AG10803 (cell line): ENCODE measurements at regions not wholly inside any gene's neighbourhood (a gene's known extent, or its start where the extent isn't known, plus 50 kb on each side); places are given as distances from the start of the nearest gene placed in this dataset.
"Not testable (repeated sequence)": the region's sequence is repeated elsewhere in the genome, so short reads cannot be mapped to it uniquely, and the experiment has no call there.

ENCODE experiments used
- DNase-seq: peaks from one replicate; pipeline ENCODE4 v3.0.0; 2010; ENCODE audit warnings: low read depth
- H3K4me3 ChIP-seq: 2 replicates; pipeline ENCODE4 v1.5.1; 2011; ENCODE audit warnings: mild to moderate bottlenecking, low read length, control low read depth
- TF ChIP-seq, protein P1 (sequence below): conservative IDR thresholded peaks from 2 replicates; pipeline ENCODE4 v1.5.1; 2011; ENCODE audit warnings: mild to moderate bottlenecking, low read length, control low read depth, inconsistent platforms

DNA sequence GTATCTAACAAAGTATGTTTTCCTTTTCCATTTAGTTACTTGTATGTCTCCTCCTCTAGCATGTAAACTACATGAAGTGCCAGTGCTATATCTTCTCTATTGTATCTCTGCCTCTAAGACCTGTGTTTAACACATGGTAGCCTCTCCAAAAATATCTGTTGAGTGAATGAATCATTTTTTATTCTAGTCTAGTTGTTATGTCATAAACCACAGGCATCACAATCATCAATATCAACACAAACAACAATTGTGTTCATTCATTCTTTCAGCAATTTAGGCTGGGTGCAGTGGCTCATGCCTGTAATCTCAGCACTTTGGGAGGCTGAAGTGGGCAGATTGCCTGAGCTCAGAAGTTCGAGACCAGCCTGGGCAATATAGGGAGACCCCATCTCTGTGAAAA, 111.6 kb upstream of the EYA4 start:
- TF ChIP-seq, protein P1, sequence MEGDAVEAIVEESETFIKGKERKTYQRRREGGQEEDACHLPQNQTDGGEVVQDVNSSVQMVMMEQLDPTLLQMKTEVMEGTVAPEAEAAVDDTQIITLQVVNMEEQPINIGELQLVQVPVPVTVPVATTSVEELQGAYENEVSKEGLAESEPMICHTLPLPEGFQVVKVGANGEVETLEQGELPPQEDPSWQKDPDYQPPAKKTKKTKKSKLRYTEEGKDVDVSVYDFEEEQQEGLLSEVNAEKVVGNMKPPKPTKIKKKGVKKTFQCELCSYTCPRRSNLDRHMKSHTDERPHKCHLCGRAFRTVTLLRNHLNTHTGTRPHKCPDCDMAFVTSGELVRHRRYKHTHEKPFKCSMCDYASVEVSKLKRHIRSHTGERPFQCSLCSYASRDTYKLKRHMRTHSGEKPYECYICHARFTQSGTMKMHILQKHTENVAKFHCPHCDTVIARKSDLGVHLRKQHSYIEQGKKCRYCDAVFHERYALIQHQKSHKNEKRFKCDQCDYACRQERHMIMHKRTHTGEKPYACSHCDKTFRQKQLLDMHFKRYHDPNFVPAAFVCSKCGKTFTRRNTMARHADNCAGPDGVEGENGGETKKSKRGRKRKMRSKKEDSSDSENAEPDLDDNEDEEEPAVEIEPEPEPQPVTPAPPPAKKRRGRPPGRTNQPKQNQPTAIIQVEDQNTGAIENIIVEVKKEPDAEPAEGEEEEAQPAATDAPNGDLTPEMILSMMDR, result no peak
- no peak overlapping the region for H3K4me3 ChIP-seq
- DNase-seq, result no peak

DNA sequence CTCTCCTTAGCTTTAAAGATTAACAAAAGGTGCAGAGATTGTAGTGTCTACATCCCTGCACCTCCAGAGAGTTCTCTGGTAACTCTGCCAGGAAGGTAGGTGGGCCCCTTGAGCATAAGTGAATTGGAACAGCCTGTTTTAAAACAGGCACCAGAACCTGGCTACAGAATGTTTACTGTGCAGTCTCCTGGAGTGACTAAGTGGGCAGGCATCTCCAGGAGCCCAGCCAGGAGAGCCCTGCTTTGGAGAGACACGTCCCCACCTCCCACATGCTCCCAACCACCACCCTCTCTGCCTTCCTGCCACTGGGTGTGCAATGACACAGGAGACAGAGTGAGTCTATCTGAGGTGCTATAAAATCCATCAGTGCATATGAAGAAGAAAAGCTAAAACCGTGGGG, 110.3 kb upstream of the EYA4 start:
- H3K4me3 ChIP-seq, result no peak overlapping the region
- TF ChIP-seq, protein P1, result no peak
- DNase-seq, result no peak

DNA sequence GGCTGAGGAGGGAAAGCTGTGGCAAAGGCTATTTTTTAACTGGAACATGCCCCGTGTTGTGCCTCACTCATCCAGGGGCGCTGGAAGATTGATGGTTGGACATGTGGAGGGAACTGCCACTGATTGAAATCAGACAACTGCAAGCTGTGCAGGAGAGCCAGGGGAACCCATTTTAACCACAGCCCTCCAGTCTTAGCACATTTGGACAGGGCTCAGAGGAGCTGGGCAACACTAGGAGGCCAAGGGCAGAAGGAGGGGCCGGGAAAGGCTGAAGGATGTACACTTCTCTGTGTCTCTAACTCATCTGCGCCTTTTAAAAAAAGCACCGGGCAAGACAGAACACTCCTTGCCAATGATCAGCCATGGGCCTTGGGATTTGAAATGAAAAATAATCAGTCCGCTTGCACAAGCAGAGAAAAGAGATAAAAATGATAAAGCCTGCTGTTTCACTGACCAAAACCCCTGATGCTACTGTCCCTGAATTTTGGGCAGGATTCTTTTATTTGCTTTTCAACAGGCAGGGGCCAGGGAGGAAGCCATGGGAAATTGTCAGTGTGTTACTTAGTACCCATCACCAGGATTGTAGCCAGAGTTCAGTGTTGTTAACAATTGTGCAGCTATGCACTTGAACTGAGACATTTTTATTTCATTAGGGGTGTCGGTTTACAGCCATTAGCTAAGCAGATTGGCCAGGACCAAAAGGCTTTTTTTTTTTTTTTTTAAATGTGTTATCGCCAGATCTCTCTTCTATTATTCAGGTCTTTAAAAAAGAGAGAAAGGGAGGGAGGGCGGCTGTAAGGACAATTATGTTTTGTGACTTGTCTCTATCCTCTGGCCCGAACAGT, 109.3 kb upstream of the EYA4 start:
- H3K4me3 ChIP-seq, result no peak overlapping the region
- DNase-seq, result no peak
- TF ChIP-seq, protein P1, result no peak

DNA sequence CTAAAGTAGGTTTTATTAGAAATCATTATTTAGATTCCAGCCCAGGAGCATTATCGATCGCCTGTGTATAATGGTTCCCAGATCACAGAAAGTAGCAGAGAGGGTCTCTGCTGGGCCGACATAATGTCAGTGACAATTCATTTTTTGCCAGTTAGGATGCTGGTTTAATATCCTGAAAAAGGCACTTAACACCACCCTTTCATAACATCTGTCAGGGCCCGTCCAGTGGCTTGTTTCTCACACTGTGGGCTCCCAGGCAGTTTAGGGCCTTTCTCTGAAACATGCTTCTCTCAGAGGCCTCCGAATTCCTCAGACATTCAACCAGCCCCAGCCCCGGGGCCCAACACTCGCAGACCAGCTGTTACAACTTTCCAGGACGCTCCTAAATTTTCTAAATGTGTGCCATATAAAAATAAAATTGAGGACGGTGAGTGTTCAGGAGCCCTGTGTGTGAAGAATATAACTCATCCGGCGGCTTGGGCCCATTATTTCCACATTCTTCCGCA, 108.6 kb upstream of the EYA4 start:
- H3K4me3 ChIP-seq, result no peak overlapping the region
- TF ChIP-seq, protein P1, result no peak
- no peak for DNase-seq

DNA sequence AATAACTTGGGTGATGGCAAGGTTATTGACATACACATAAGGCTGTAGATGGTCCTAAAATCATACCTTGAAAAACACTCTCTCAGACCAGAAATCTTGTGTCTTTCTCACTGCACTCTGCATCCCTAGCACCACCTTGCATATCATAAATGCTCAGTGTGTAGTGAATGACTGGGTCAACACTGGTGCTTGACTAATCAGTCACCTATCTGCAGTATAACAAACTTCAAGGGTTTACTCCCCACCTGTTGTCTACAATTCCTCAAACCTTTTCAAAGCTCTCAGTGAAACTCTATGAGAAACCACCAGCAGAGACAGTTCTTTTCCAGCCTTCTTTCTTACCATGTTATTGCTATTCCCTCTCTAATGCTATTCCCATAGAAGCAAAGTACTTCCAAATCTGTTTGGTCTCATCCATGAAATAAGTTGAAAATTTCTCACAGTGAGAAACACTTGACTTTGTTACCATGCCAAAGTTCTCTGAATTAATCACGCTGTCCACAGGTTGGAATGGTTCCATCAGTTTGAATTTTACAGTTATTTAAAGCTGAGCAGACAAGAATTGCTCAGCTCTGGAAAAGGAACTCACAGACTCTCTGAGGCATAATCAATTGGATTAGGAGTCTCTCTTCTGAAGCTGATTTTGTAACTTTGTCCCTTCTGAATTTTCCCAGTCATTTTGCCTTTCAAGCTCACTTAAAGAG, 104.8 kb upstream of the EYA4 start:
- no peak for DNase-seq
- TF ChIP-seq, protein P1, result no peak
- no peak overlapping the region for H3K4me3 ChIP-seq

DNA sequence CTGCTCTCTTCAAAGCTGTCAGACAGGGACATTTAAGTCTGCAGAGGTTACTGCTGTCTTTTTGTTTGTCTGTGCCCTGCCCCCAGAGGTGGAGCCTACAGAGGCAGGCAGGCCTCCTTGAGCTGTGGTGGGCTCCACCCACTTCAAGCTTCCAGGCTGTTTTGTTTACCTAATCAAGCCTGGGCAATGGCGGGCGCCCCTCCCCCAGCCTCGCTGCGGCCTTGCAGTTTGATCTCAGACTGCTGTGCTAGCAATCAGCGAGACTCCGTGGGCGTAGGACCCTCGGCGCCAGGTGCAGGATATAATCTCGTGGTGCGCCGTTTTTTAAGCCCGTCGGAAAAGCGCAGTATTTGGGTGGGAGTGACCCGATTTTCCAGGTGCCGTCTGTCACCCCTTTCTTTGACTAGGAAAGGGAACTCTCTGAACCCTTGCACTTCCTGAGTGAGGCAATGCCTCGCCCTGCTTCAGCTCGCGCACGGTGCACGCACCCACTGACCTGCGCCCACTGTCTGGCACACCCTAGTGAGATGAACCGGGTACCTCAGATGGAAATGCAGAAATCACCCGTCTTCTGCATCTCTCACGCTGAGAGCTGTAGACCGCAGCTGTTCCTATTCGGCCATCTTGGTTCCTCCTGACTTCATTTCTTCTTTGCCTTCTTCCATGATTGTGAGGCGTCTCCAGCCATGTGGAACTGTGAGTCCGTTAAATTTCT, 93.5 kb upstream of the EYA4 start:
- H3K4me3 ChIP-seq, DNase-seq: not testable (repeated sequence)

DNA sequence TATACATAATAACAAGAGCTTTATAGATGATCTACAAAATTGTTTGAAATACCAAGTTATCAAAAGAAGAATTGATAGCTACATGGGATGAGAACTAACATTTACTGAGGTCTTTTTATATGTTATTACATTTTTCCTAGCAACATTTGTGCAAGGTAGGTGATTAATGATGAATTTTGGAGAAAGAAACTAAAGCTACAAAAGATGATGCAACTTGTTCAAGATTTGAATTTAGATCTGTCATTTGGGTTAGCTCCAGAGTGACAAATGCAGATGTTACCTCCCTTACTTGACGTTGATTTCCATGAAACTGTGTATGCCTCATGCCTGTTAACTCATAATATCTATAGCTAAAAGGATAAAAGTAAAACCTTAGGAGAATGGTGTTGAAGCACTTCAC, 84.5 kb upstream of the EYA4 start:
- DNase-seq, result no peak
- no peak overlapping the region for H3K4me3 ChIP-seq
- TF ChIP-seq, protein P1, result no peak
